ENCODE measurements at regions not wholly inside any gene's neighbourhood (a gene's known extent, or its start where the extent isn't known, plus 50 kb on each side); places are given as distances from the start of the nearest gene placed in this dataset.

- no peak for DNase-seq (ENCODE audit: low read depth in 1 of 2, low spot score in 1 of 2)
- no peak for ATAC-seq
- H3K9me3 ChIP-seq = no peaks in the 10 kb centered on the region
- H3K27ac ChIP-seq = no peak overlapping the region
- no peak overlapping the region for H3K4me2 ChIP-seq
- ChIA-PET CTCF (no interaction called here), POLR2A (no interaction called here)
- H3K4me3 ChIP-seq = no peak overlapping the region
- TF ChIP-seq EHF (CRISPR knock-in tag; IDR thresholded peaks at IDR 0.05) (no peak), E2F6 (IDR thresholded peaks at IDR 0.05; ENCODE audit: borderline replicate concordance, low read depth) (no peak), BHLHE40 (IDR thresholded peaks at IDR 0.05; ENCODE audit: low read depth, low read length) (no peak), BCL3 (IDR thresholded peaks at IDR 0.05) (no peak), HES2 (IDR thresholded peaks at IDR 0.05) (no peak), FOSB (CRISPR knock-in tag; IDR thresholded peaks at IDR 0.05) (no peak), HOXA7 (CRISPR knock-in tag; IDR thresholded peaks at IDR 0.05) (no peak), JUNB (IDR thresholded peaks at IDR 0.05) (no peak), KDM1A (IDR thresholded peaks at IDR 0.05; ENCODE audit: low read depth) (no peak), SMC3 (IDR thresholded peaks at IDR 0.05) (no peak)
- no peaks in the 10 kb centered on the region for H3K4me1 ChIP-seq
- no peak for FAIRE-seq
Observed at GRCh38 chr11:7197469-7197868, 54.2 kb upstream of the SYT9 start.
